SU-DHL-6 (cell line): ENCODE measurements at regions not wholly inside any gene's neighbourhood (a gene's known extent, or its start where the extent isn't known, plus 50 kb on each side); places are given as distances from the start of the nearest gene placed in this dataset.

Experiments
- H2AFZ ChIP-seq: fragments of 200-600 bp; sonication (generic); 2 replicates; pipeline ENCODE4 v1.6.1; 2014; ENCODE audit warnings: low read depth, mild to moderate bottlenecking, moderate library complexity, mixed read lengths, antibody characterized with exemption, low read length; ENCODE audit not compliant: severe bottlenecking
- H3F3A ChIP-seq: fragments of 200-600 bp; shearing (Covaris generic); 2 replicates; pipeline ENCODE4 v1.6.0; 2016; ENCODE audit warnings: antibody characterized with exemption, mild to moderate bottlenecking; ENCODE audit not compliant: insufficient read depth
- H3K27ac ChIP-seq: fragments of 200-600 bp; sonication (generic); 2 replicates; pipeline ENCODE4 v1.5.1; 2016; ENCODE audit warnings: low read depth, mild to moderate bottlenecking, low read length, moderate library complexity, mixed read lengths
- H3K27me3 ChIP-seq: fragments of 200-600 bp; sonication (generic), shearing (Covaris generic); 2 replicates; pipeline ENCODE4 v1.6.0; 2014; ENCODE audit warnings: mild to moderate bottlenecking, low read length
- H3K36me3 ChIP-seq: fragments of 200-600 bp; sonication (generic); 2 replicates; pipeline ENCODE4 v1.6.1; 2014; ENCODE audit warnings: mild to moderate bottlenecking, low read length, mixed read lengths
- H3K4me2 ChIP-seq: fragments of 300-600, 200-600 bp; shearing (Covaris generic), sonication (generic); 2 replicates; pipeline ENCODE4 v1.6.0; 2014; ENCODE audit warnings: low read length, low read depth, mild to moderate bottlenecking; ENCODE audit not compliant: poor library complexity, severe bottlenecking
- H3K4me3 ChIP-seq: fragments of 200-600 bp; sonication (generic); 2 replicates; pipeline ENCODE4 v1.5.1; 2014; ENCODE audit warnings: antibody characterized with exemption, low read length, mild to moderate bottlenecking, mixed read lengths; ENCODE audit not compliant: insufficient read depth, poor library complexity, severe bottlenecking
- H3K79me2 ChIP-seq: fragments of 200-600 bp; sonication (generic); 2 replicates; pipeline ENCODE4 v1.6.1; 2014; ENCODE audit warnings: mild to moderate bottlenecking, low read length, moderate library complexity; ENCODE audit not compliant: insufficient read depth
- H3K9ac ChIP-seq: fragments of 200-600 bp; sonication (generic); 2 replicates; pipeline ENCODE4 v1.7.0; 2014; ENCODE audit warnings: mild to moderate bottlenecking, low read length
- H3K9me2 ChIP-seq: fragments of 200-600 bp; sonication (generic); replicated peaks from 2 replicates; pipeline ENCODE4 v1.6.1; 2014; ENCODE audit warnings: low read length; ENCODE audit not compliant: insufficient read depth
- H3K9me3 ChIP-seq: fragments of 200-600 bp; sonication (generic); 2 replicates; pipeline ENCODE4 v1.6.1; 2014; ENCODE audit warnings: low read length, mixed read lengths; ENCODE audit not compliant: insufficient read depth
- H4K20me1 ChIP-seq: fragments of 200-600 bp; sonication (generic); 2 replicates; pipeline ENCODE4 v1.6.1; 2014; ENCODE audit warnings: low read depth, mild to moderate bottlenecking, antibody characterized with exemption, low read length, moderate library complexity, mixed read lengths
- EZH2phosphoT487 ChIP-seq: fragments of 200-600 bp; sonication (generic), shearing (Covaris generic); conservative IDR thresholded peaks from 2 replicates; pipeline ENCODE4 v1.6.1; 2018; ENCODE audit warnings: mild to moderate bottlenecking, antibody characterized with exemption, low read length, moderate library complexity, mixed read lengths
- TF ChIP-seq, protein P1 (sequence below): fragments of 200-600 bp; sonication (generic); IDR thresholded peaks from one replicate; pipeline ENCODE4 v1.5.1; 2017; ENCODE audit warnings: antibody characterized with exemption, mild to moderate bottlenecking, low read length, moderate library complexity; ENCODE audit not compliant: insufficient read depth, poor library complexity, severe bottlenecking

DNA sequence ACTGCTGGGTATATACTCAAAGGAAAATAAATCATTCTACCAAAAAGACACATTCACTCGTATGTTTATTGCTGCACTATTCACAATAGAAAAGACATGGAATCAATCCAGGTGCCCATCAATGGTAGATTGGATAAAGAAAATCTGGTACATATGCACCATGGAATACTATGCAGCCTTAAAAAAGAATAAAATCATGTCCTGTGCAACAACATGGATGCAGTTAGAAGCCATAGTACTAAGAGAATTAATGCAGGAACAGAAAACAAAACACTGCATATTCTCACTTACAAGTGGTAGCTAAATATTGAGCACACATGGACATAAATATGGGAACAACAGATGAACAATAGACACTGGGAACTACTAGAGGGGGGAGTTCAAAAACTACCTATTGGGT, 96.3 kb downstream of the FAM76B start:
- TF ChIP-seq EZH2phosphoT487: no peak
- TF ChIP-seq, protein P1, sequence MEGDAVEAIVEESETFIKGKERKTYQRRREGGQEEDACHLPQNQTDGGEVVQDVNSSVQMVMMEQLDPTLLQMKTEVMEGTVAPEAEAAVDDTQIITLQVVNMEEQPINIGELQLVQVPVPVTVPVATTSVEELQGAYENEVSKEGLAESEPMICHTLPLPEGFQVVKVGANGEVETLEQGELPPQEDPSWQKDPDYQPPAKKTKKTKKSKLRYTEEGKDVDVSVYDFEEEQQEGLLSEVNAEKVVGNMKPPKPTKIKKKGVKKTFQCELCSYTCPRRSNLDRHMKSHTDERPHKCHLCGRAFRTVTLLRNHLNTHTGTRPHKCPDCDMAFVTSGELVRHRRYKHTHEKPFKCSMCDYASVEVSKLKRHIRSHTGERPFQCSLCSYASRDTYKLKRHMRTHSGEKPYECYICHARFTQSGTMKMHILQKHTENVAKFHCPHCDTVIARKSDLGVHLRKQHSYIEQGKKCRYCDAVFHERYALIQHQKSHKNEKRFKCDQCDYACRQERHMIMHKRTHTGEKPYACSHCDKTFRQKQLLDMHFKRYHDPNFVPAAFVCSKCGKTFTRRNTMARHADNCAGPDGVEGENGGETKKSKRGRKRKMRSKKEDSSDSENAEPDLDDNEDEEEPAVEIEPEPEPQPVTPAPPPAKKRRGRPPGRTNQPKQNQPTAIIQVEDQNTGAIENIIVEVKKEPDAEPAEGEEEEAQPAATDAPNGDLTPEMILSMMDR: no peak
- H2AFZ ChIP-seq: no peak overlapping the region
- no peak overlapping the region for H3K9ac ChIP-seq
- no peaks in the 10 kb centered on the region for H3K36me3 ChIP-seq
- H3K4me3 ChIP-seq: no peak overlapping the region
- H4K20me1 ChIP-seq: no peaks in the 10 kb centered on the region
- no peaks in the 10 kb centered on the region for H3K79me2 ChIP-seq
- H3F3A ChIP-seq: no peaks in the 10 kb centered on the region
- no peak overlapping the region for H3K4me2 ChIP-seq
- no peak overlapping the region for H3K27ac ChIP-seq
- H3K9me2 ChIP-seq: no peaks in the 10 kb centered on the region
- no peaks in the 10 kb centered on the region for H3K27me3 ChIP-seq
- H3K9me3 ChIP-seq: no peaks in the 10 kb centered on the region

DNA sequence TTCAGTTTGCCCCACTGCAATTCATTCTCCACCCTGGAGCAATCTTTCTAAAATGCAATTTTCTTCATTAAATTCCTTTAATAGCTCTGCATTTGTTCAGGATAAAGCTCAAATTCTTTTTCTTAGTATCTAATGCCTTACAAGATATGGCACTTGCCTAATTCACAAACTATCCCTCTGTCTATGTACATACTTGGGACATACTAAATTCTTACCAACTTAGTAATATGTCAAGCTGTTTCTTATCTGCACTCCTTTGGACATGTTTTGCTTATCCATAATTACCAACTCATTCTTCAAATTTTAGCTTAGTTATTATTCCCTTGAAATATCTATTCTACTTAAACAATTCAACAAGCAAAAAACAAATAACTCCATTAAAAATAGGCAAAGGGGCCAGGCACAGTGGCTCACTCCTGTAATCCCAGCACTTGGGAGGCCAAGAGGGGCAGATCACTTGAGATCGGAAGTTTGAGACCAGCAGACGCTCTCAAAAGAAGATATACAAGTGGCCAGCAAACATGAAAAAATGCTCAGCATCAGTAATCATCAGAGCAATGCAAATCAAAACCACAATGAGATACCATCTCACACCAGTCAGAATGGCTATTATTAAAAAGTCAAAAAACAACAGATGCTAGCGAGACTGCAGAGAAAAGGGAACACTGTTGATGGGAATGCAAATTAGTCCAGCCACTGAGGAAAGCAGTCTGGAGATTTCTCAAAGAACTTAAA, 96.9 kb downstream of the FAM76B start:
- Histone ChIP-seq H3F3A (no peaks in the 10 kb centered on the region), H3K4me3 (no peak overlapping the region), H3K9me3 (no peaks in the 10 kb centered on the region), H2AFZ (no peak overlapping the region), H3K4me2 (no peak overlapping the region), H3K36me3 (no peaks in the 10 kb centered on the region), H3K79me2 (no peaks in the 10 kb centered on the region), H3K9me2 (no peaks in the 10 kb centered on the region), H3K27me3 (no peaks in the 10 kb centered on the region), H3K27ac (no peak overlapping the region), H3K9ac (no peak overlapping the region), H4K20me1 (no peaks in the 10 kb centered on the region)
- TF ChIP-seq EZH2phosphoT487: no peak
- TF ChIP-seq, protein P1: no peak

DNA sequence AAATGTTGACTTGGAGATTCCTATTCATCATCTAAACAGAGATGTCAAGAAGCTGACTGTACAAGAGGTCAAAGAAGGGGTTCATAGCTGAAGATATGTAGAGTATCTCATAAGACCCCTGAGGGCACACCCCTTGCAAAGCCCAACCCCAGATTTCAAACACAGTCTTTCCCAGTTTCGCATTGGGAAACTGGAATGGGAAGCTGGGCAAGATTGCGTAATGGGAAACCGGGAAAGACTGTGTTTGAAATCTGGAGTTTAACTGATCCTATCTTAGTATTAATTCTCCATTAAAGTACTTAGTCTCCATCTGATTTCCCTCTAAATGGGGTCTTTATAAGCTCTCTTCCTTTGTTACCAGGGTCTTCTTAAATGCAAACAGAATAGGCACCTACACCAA, 99.5 kb downstream of the FAM76B start:
- no peaks in the 10 kb centered on the region for H3K9me2 ChIP-seq

More for the DNA sequence above, 99.5 kb downstream of the FAM76B start:
- no peak overlapping the region for H3K4me2 ChIP-seq
- H3K36me3 ChIP-seq: no peaks in the 10 kb centered on the region
- H3K9ac ChIP-seq: no peak overlapping the region
- H4K20me1 ChIP-seq: no peaks in the 10 kb centered on the region
- no peaks in the 10 kb centered on the region for H3F3A ChIP-seq
- no peaks in the 10 kb centered on the region for H3K9me3 ChIP-seq
- H3K27ac ChIP-seq: no peak overlapping the region
- no peak overlapping the region for H2AFZ ChIP-seq
- H3K27me3 ChIP-seq: no peaks in the 10 kb centered on the region
- no peak for TF ChIP-seq EZH2phosphoT487
- TF ChIP-seq, protein P1: no peak
- no peaks in the 10 kb centered on the region for H3K79me2 ChIP-seq
- H3K4me3 ChIP-seq: no peak overlapping the region
